Ovary (tissue), 3 donors: ENCODE measurements at regions not wholly inside any gene's neighbourhood (a gene's known extent, or its start where the extent isn't known, plus 50 kb on each side); places are given as distances from the start of the nearest gene placed in this dataset.

Source experiments
- EP300 ChIP-seq: sonication (generic); formaldehyde crosslinking; IDR thresholded peaks from one replicate; pipeline ENCODE4 v1.6.1; 2017; ENCODE audit warnings: antibody characterized with exemption
- POLR2A ChIP-seq: fragments of 450-650 bp; IDR thresholded peaks from one replicate; pipeline ENCODE4 v1.6.1; 2017; ENCODE audit warnings: antibody characterized with exemption, mild to moderate bottlenecking, moderate library complexity
- TF ChIP-seq, protein P1 (sequence below), 3 donors: fragments of 450-650 bp in 2 of 3; fragments of 200-600 bp in 1 of 3; IDR thresholded peaks; one replicate each; pipeline versions ENCODE4 v1.5.1 to v1.8.0; 2016 to 2022; ENCODE audit warnings: antibody characterized with exemption in 3 of 3, mild to moderate bottlenecking in 1 of 3
- donor health status: DM: no; HTN: no; CAD: no.

GRCh38 chr2:221802089-221802488 is 230.0 kb upstream of the EPHA4 start:
- no peak for TF ChIP-seq POLR2A
- TF ChIP-seq EP300, result no peak
- TF ChIP-seq, protein P1, sequence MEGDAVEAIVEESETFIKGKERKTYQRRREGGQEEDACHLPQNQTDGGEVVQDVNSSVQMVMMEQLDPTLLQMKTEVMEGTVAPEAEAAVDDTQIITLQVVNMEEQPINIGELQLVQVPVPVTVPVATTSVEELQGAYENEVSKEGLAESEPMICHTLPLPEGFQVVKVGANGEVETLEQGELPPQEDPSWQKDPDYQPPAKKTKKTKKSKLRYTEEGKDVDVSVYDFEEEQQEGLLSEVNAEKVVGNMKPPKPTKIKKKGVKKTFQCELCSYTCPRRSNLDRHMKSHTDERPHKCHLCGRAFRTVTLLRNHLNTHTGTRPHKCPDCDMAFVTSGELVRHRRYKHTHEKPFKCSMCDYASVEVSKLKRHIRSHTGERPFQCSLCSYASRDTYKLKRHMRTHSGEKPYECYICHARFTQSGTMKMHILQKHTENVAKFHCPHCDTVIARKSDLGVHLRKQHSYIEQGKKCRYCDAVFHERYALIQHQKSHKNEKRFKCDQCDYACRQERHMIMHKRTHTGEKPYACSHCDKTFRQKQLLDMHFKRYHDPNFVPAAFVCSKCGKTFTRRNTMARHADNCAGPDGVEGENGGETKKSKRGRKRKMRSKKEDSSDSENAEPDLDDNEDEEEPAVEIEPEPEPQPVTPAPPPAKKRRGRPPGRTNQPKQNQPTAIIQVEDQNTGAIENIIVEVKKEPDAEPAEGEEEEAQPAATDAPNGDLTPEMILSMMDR (IDR thresholded peaks at IDR 0.05), result no peak
